HG02981 (cell line): ENCODE measurements at regions not wholly inside any gene's neighbourhood (a gene's known extent, or its start where the extent isn't known, plus 50 kb on each side); places are given as distances from the start of the nearest gene placed in this dataset.
"Not testable (repeated sequence)": the region's sequence is repeated elsewhere in the genome, so short reads cannot be mapped to it uniquely, and the experiment has no call there.

Source experiments
- ATAC-seq: cut with Tn5 transposase; IDR thresholded peaks from one replicate; pipeline ENCODE4 v1.9.1; 2021; ENCODE audit warnings: mild to moderate bottlenecking, moderate library complexity; ENCODE audit not compliant: unreplicated experiment

- ATAC-seq, result no peak
These were observed 194.6 kb upstream of the SDK2 start for GRCh38 chr17:73838815-73839214.

GRCh38 chr17:73840829-73841228 lies 196.6 kb upstream of the SDK2 start:
- no peak for ATAC-seq

- no peak for ATAC-seq
These were observed 197.3 kb upstream of the SDK2 start for GRCh38 chr17:73841431-73842060.

GRCh38 chr17:73847952-73848351 lies 203.7 kb upstream of the SDK2 start:
- ATAC-seq, result no peak

GRCh38 chr17:73850426-73850825 lies 206.2 kb upstream of the SDK2 start:
- no peak for ATAC-seq

DNA sequence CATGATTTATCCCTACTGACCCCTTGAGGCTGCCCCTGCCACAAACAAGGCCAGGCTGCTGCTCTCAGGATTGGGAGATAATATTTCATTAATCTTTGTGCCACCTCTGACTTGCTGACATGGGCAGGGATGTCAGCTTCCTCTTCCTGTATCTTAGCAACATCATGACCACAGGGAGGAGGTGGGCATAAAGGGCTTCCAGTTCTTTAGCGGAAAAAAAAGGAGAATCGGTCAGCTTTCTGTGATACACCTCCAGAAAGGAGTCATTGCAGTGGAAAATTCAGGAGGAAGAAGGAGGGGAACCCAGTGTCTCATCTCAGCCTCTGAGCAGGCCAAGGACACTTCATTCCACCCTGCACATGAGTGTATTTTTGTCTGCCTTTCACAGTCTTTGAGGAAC lies 206.8 kb upstream of the SDK2 start:
- no peak for ATAC-seq

GRCh38 chr17:73851921-73852320 lies 207.7 kb upstream of the SDK2 start:
- no peak for ATAC-seq

DNA sequence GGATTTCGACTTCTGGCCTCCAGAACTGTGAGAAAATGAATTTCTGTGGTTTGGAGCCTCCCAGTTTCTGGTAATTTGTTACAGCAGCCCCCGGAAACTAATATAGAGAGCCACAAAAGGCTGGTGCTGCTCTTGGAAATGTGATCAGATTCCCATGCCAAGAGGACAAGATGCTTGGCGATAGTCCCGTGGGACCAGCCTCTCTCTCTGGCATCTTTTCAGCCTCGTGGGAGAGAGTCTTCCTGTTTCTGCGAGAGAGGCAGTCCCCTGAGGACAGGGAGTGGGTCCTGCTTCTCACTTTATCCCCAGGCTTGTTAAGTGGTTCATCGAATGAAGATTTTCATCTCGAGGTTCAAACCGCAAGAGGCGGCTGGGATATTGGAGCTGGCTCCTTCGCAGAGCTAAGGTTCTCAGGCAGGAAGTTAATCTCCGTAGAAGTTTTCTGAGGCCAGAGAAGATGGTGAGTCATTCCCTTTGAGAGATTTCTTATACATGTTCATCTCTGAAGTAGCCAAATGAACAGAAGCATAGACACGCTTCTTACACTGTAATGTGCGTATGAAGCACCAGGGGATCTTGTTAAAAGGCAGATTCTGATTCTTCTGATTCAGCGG lies 211.6 kb upstream of the SDK2 start:
- no peak for ATAC-seq

GRCh38 chr17:73856556-73856955 lies 212.3 kb upstream of the SDK2 start:
- no peak for ATAC-seq

DNA sequence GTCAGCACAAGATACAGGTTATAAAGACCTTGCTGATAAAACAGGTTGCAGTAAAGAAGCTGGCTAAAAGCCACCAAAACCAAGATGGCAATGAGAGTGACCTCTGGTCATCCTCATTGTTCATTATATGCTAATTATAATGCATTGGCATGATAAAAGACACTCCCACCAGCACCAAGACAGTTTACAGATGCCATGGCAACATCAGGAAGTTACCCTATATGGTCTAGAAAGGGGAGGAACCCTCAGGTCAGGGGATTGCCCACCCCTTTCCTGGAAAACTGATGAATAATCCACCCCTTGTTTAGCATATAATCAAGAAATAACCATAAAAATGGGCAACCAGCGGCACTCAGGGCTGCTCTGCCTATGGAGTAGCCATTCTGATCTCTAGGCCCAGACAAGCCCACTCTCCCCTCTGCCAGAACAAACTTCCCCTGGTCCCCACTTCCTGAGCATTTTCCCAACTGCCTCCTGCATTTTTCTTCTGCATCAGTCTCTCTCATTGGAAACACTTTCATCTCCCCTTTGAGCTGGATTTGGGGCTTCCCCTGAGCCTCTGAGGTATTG lies 215.3 kb upstream of the SDK2 start:
- not testable (repeated sequence) for ATAC-seq

DNA sequence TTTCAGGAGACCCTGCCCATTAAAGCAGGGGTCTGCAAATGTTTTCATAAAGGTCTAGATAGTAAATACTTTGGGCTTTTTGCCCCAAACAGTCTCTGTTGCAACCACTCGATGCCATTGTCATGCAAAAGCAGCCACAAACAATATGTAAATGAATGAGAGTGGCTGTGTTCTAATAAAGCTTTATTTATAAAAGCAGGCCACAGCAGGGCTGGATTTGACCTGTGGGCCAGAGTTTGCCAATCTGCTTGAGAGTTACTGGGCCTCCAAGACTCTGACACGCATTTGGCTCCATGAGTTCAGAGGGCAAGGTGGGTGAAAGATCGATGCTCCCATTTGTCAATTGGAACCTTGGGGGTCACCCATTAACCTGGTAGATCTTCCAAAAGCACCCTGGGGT lies 217.3 kb upstream of the SDK2 start:
- ATAC-seq, result no peak

GRCh38 chr17:73863761-73864535 lies 219.7 kb upstream of the SDK2 start:
- ATAC-seq, result no peak

- ATAC-seq, result no peak
These were observed 221.6 kb upstream of the SDK2 start for GRCh38 chr17:73865831-73866230.

- ATAC-seq, result no peak
These were observed 222.8 kb upstream of the SDK2 start for GRCh38 chr17:73867056-73867455.

DNA sequence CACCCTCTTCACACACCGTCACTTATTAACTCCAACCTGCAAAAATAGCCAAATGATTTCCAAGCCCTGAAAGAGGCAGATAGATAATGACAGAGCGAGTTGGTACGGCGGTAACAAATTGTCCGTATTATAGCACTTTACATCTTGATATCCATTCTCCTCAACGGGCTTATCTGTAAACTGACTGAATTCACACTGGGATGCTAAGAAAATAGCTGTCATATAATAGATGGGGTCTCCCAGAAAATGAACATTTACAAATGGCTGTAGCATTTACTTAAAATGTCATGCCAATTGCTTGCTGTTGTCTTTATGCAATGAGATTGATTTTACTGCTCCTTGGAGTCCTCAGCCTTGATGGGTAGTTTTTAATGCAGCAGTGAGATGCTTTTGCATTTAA lies 225.8 kb upstream of the SDK2 start:
- ATAC-seq, result no peak

GRCh38 chr17:73870473-73870872 lies 226.2 kb upstream of the SDK2 start:
- ATAC-seq, result no peak

GRCh38 chr17:73872816-73873215 lies 228.6 kb upstream of the SDK2 start:
- no peak for ATAC-seq

DNA sequence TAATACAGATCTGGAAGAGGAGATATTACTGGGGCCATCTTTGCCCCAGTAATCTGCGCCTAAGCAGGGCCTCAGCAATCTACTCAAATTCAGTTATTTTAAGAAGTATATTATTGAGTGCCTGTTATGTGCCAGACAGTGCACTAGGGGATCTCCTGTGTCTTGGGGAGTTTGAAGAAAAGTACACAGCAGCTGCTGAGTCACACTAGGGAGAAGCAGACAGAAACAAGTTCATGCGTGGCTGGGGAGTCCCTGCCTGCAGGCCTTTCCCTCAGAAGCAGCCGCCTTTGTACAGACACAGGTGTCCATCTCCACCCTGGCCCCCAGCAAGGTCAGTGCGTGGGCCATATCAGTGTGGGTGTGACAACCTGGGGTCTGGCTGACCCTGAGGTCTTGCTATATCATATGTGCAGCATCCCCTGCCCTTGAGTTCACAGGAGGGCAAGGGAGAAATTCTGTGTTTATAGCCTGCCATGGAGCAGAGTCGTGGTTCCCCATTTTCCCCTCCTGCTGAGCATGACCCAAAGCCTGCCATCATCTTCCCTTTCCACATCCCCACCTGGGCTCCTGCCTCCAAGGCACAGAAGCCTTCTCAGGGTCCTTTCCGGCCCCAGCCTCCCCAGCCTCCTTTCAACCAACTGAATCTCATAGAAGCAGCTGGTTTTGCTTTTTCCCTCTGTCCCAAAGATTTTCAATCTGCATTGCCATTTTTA lies 229.9 kb upstream of the SDK2 start:
- no peak for ATAC-seq

- no peak for ATAC-seq
These were observed 231.1 kb upstream of the SDK2 start for GRCh38 chr17:73875346-73875745.

- ATAC-seq, result no peak
These were observed 233.7 kb upstream of the SDK2 start for GRCh38 chr17:73877962-73878361.

GRCh38 chr17:73878923-73879322 lies 234.7 kb upstream of the SDK2 start:
- no peak for ATAC-seq
